HAP-1 (cell line): ENCODE measurements at regions not wholly inside any gene's neighbourhood (a gene's known extent, or its start where the extent isn't known, plus 50 kb on each side); places are given as distances from the start of the nearest gene placed in this dataset.

ENCODE experiments used
- DNase-seq, 2 experiments: peaks; one replicate each; pipeline ENCODE4 v3.0.0-alpha.2; 2016 to 2020; ENCODE audit warnings: low spot score in 2 of 2
- H3K27me3 ChIP-seq: fragments of 250-450 bp; sonication (Bioruptor Pico); 2 replicates; pipeline ENCODE4 v1.5.1; 2020; ENCODE audit warnings: low read depth, mild to moderate bottlenecking, moderate library complexity
- H3K36me3 ChIP-seq: fragments of 250-450 bp; sonication (Bioruptor Pico); replicated peaks from 2 replicates; pipeline ENCODE4 v1.5.1; 2020; ENCODE audit warnings: mild to moderate bottlenecking
- H3K4me1 ChIP-seq: fragments of 250-450 bp; sonication (Bioruptor Pico); 2 replicates; pipeline ENCODE4 v1.5.1; 2020; ENCODE audit warnings: mild to moderate bottlenecking
- H3K4me3 ChIP-seq: fragments of 250-450 bp; sonication (Bioruptor Pico); 2 replicates; pipeline ENCODE4 v1.5.1; 2020; ENCODE audit warnings: mild to moderate bottlenecking, moderate library complexity
- H3K9me3 ChIP-seq: fragments of 250-450 bp; sonication (Bioruptor Pico); 2 replicates; pipeline ENCODE4 v1.5.1; 2020; ENCODE audit warnings: mild to moderate bottlenecking, moderate library complexity
- in situ Hi-C: fragments of 300-500 bp; cut with MboI; formaldehyde crosslinking; loops from 3 replicates; pipeline ENCODE4 v1.14.3; 2020; ENCODE audit warnings: low sequenced_read_pairs, inconsistent platforms, mixed read lengths

- no peak overlapping the region for H3K4me3 ChIP-seq
- H3K27me3 ChIP-seq: no peaks in the 10 kb centered on the region
- H3K9me3 ChIP-seq: no peaks in the 10 kb centered on the region
- no peak for DNase-seq
- no peaks in the 10 kb centered on the region for H3K36me3 ChIP-seq
- no peaks in the 10 kb centered on the region for H3K4me1 ChIP-seq
- in situ Hi-C loops: no loop called here
These were observed 796.0 kb downstream of the SLC16A7 start for GRCh38 chr12:60391791-60392190.

DNA sequence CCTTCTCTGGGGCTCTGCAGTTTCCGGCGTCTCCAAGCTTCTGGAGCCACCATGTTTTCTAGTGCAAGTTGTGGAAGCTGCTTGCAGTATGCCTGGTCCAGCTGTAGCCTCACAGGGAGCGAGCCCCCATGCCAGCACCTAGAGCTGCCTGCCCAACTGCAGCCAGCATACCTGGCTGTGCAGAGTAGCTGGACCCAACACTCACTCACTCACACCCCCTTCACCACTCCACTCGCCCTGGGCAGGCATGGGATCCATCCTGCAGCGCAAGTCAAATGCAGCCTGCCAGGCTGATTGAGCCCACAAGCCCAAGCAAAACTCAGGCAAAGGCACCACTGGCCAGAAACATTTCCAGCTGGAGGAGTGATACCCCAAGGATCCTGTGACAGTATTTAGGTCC, 797.3 kb downstream of the SLC16A7 start:
- Histone ChIP-seq H3K4me3 (no peak overlapping the region), H3K27me3 (no peaks in the 10 kb centered on the region), H3K36me3 (no peaks in the 10 kb centered on the region), H3K9me3 (no peaks in the 10 kb centered on the region), H3K4me1 (no peaks in the 10 kb centered on the region)
- in situ Hi-C loops: no loop called here
- no peak for DNase-seq

GRCh38 chr12:60394665-60395064, 798.8 kb downstream of the SLC16A7 start:
- H3K9me3 ChIP-seq: no peaks in the 10 kb centered on the region
- H3K36me3 ChIP-seq: no peaks in the 10 kb centered on the region
- in situ Hi-C loops: no loop called here
- no peak for DNase-seq
- no peaks in the 10 kb centered on the region for H3K27me3 ChIP-seq
- no peak overlapping the region for H3K4me3 ChIP-seq
- no peaks in the 10 kb centered on the region for H3K4me1 ChIP-seq

DNA sequence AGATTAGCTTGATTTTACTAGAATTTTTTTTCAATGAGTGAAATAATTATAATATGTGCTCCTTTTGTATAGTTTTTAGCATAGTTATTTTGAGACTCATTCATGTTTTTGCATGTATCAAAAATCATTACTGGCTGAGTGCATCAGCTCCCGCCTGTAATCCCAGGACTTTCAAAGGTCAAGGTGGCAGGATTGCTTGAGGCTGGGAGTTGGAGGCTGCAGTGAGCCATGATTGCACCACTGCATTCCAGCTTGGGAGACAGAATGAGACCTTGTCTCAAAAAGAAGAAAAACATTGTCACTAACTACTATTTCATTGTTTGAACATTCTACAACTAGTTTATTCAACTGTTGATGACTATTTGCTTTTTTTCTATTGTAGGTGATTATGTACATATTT, 802.7 kb downstream of the SLC16A7 start:
- in situ Hi-C loops: no loop called here
- Histone ChIP-seq H3K4me1 (no peaks in the 10 kb centered on the region), H3K4me3 (no peak overlapping the region), H3K36me3 (no peaks in the 10 kb centered on the region), H3K9me3 (no peaks in the 10 kb centered on the region), H3K27me3 (no peaks in the 10 kb centered on the region)
- no peak for DNase-seq

DNA sequence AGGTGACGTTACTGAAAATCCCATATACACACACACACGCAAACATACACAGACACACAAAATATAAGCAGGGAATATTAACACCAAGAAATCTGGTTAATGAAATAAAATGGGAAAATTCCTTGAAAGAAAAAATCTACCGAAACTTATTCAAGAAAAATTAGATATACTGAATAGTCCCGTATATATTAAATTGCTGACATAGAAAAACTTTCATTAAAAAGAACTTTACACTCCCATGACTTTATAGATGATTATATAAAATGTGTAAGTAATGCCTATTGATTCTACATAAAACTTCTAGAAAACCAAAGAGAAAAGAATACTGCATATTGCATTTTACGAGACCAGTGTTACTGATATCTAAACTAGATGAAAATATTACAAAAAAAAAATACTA, 803.2 kb downstream of the SLC16A7 start:
- in situ Hi-C loops: no loop called here
- DNase-seq: no peak
- Histone ChIP-seq H3K9me3 (no peaks in the 10 kb centered on the region), H3K27me3 (no peaks in the 10 kb centered on the region), H3K36me3 (no peaks in the 10 kb centered on the region), H3K4me1 (no peaks in the 10 kb centered on the region), H3K4me3 (no peak overlapping the region)

DNA sequence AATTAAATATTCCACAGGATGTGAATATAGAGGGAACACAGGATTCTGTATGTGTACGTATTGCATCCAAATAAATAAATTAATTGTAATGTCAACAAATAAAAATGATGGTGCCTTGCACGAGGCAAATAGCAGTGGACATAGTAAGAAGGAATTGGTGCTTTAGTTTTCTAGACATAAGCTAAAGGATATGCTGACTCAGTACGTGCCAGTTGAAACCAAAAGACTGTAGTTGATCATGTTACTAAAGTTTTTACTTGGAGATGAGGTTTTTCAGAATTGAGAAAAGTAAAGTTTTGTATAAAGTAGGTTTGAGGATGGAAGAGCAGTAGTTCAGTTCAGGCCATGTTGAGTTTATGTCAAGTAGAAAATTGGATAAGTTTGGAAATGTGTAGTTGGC, 807.2 kb downstream of the SLC16A7 start:
- H3K36me3 ChIP-seq: no peaks in the 10 kb centered on the region
- DNase-seq: no peak
- H3K27me3 ChIP-seq: no peaks in the 10 kb centered on the region
- in situ Hi-C loops: no loop called here
- H3K4me3 ChIP-seq: no peak overlapping the region
- H3K9me3 ChIP-seq: no peaks in the 10 kb centered on the region
- no peaks in the 10 kb centered on the region for H3K4me1 ChIP-seq

DNA sequence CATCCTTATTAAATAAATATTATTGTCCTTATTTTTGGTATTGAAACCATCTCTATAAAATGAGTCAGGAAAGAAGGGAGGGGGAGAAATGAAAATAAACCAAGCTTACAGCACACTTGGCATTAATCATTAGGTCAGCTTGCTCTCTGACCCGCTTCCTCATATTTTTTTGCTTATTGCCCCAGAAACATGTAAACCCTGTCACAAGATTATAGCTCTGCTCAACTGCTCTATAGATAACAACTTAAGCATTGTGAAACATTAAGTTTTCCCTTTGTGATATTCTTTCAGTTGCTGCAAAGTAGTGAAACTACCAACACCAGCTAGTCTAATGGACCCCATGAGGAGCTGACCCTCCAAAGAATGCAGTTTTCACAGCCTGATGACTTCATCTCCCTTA, 819.5 kb downstream of the SLC16A7 start:
- no peaks in the 10 kb centered on the region for H3K27me3 ChIP-seq
- H3K9me3 ChIP-seq: no peaks in the 10 kb centered on the region
- no peak overlapping the region for H3K4me3 ChIP-seq
- in situ Hi-C loops: no loop called here
- no peak for DNase-seq
- no peaks in the 10 kb centered on the region for H3K4me1 ChIP-seq
- H3K36me3 ChIP-seq: no peaks in the 10 kb centered on the region

GRCh38 chr12:60419986-60420385, 824.2 kb downstream of the SLC16A7 start:
- no peak for DNase-seq
- Histone ChIP-seq H3K4me3 (no peak overlapping the region), H3K4me1 (no peaks in the 10 kb centered on the region), H3K27me3 (no peaks in the 10 kb centered on the region), H3K36me3 (no peaks in the 10 kb centered on the region), H3K9me3 (no peaks in the 10 kb centered on the region)
- in situ Hi-C loops: no loop called here

DNA sequence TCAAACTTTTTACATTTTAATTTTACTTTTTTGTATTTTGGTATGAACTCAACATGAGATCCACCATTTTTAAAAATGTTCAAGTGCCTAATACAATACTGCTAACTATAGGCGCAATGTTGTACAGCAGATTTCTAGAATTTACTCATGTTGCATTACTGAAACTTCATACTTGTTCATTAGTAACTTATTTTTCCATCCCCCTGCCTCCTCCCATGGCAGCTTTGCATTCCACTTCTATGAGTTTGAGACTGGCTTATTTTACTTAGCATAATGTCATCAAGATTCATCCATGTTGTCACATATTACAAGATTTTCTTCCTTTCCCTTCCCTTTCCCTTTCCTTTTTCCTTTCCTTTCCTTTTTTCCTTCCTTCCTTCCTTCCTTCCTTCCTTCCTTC, 825.9 kb downstream of the SLC16A7 start:
- in situ Hi-C loops: no loop called here
- H3K27me3 ChIP-seq: no peaks in the 10 kb centered on the region
- no peaks in the 10 kb centered on the region for H3K9me3 ChIP-seq
- H3K36me3 ChIP-seq: no peaks in the 10 kb centered on the region
- no peak for DNase-seq
- H3K4me3 ChIP-seq: no peak overlapping the region
- H3K4me1 ChIP-seq: no peaks in the 10 kb centered on the region

DNA sequence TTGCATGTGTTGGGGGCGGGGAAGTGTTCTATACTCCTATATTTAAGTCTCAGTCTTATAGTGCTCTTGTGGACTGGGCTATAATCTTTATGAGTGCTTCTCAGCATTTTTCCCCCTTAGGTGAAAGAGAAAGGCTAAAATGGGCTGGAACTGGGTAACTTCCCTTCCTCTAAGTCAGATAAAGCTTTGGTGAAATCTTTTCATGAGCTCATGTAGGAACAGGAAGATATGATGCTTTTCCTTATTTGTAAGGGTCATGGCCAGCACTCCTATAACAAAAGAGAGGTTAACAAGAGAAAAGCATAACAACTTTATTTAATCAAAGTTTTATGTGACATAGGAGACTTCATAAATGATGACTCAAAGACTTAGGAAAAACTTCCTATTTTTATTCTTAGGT, 841.5 kb downstream of the SLC16A7 start:
- Histone ChIP-seq H3K27me3 (no peaks in the 10 kb centered on the region), H3K4me3 (no peak overlapping the region), H3K36me3 (no peaks in the 10 kb centered on the region), H3K9me3 (no peaks in the 10 kb centered on the region), H3K4me1 (no peaks in the 10 kb centered on the region)
- in situ Hi-C loops: no loop called here
- no peak for DNase-seq

GRCh38 chr12:60441577-60441976, 845.7 kb downstream of the SLC16A7 start:
- no peaks in the 10 kb centered on the region for H3K27me3 ChIP-seq
- in situ Hi-C loops: no loop called here
- H3K36me3 ChIP-seq: no peaks in the 10 kb centered on the region

DNA sequence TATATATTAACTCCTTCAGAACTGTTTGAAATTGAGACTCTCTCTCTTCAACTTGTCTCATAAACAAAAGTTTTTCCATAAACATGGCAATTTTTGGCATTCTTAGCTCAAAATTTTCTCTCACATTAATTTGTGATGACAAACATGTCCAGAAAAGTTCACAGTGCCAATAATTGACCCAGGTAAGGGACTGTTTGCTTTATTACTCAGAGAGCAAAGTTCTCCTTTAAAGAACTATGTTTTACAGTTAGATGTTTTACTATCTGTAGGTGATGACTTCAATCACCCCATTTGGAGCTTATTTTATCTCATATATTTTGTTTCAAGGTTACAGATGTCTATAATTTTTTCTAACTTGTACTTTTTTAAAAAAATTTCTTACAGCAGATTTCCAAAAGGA, 855.6 kb downstream of the SLC16A7 start:
- Histone ChIP-seq H3K9me3 (no peaks in the 10 kb centered on the region), H3K27me3 (no peaks in the 10 kb centered on the region), H3K4me3 (no peak overlapping the region), H3K4me1 (no peaks in the 10 kb centered on the region), H3K36me3 (no peaks in the 10 kb centered on the region)
- no peak for DNase-seq
- in situ Hi-C loops: no loop called here

More at GRCh38 chr12:60441577-60441976, 845.7 kb downstream of the SLC16A7 start:
- H3K4me1 ChIP-seq: no peaks in the 10 kb centered on the region
- H3K4me3 ChIP-seq: no peak overlapping the region
- no peak for DNase-seq
- no peaks in the 10 kb centered on the region for H3K9me3 ChIP-seq

- H3K9me3 ChIP-seq: no peaks in the 10 kb centered on the region
- DNase-seq: no peak
- H3K36me3 ChIP-seq: no peaks in the 10 kb centered on the region
- in situ Hi-C loops: no loop called here
- no peak overlapping the region for H3K4me3 ChIP-seq
- H3K4me1 ChIP-seq: no peaks in the 10 kb centered on the region
- H3K27me3 ChIP-seq: no peaks in the 10 kb centered on the region
These were observed 869.2 kb downstream of the SLC16A7 start for GRCh38 chr12:60465060-60465459.

DNA sequence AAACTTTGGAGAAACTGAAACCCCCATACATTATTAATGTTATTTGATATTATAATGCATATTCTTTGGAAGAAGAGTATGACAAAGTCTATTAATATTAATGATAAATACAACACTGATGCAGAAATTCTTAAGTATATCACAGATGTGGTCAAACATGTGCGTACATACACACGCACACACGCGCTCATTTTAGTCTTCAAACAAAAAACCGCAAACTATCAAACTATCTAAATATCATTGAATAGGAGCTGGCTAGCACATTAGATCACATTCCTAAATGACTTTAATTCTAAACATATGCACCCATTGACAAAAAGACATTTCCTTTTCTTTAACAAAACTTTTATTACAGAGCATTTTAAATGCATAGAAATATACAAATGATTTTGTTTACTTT, 872.7 kb downstream of the SLC16A7 start:
- no peak overlapping the region for H3K4me3 ChIP-seq
- no peaks in the 10 kb centered on the region for H3K27me3 ChIP-seq
- in situ Hi-C loops: no loop called here
- no peaks in the 10 kb centered on the region for H3K9me3 ChIP-seq
- no peak for DNase-seq
- H3K36me3 ChIP-seq: no peaks in the 10 kb centered on the region
- no peaks in the 10 kb centered on the region for H3K4me1 ChIP-seq

GRCh38 chr12:60475825-60476224, 880.0 kb downstream of the SLC16A7 start:
- in situ Hi-C loops: no loop called here
- no peak for DNase-seq

More at GRCh38 chr12:60475825-60476224, 880.0 kb downstream of the SLC16A7 start:
- Histone ChIP-seq H3K4me3 (no peak overlapping the region), H3K27me3 (no peaks in the 10 kb centered on the region), H3K9me3 (no peaks in the 10 kb centered on the region), H3K4me1 (no peaks in the 10 kb centered on the region), H3K36me3 (no peaks in the 10 kb centered on the region)
